MM.1S (cell line): ENCODE measurements at regions not wholly inside any gene's neighbourhood (a gene's known extent, or its start where the extent isn't known, plus 50 kb on each side); places are given as distances from the start of the nearest gene placed in this dataset.
"Not testable (repeated sequence)": the region's sequence is repeated elsewhere in the genome, so short reads cannot be mapped to it uniquely, and the experiment has no call there.

Source experiments
- DNase-seq: peaks from one replicate; pipeline ENCODE4 v3.0.0-alpha.2; 2015
- H2AFZ ChIP-seq: fragments of 300-600 bp; sonication (generic); 2 replicates; pipeline ENCODE4 v1.6.0; 2016; ENCODE audit warnings: antibody characterized with exemption, low read length
- H3F3A ChIP-seq: fragments of 300-600 bp; sonication (generic); 2 replicates; pipeline ENCODE4 v1.6.1; 2016; ENCODE audit warnings: mild to moderate bottlenecking, antibody characterized with exemption, low read length, moderate library complexity, mixed read lengths; ENCODE audit not compliant: insufficient read depth
- H3K27ac ChIP-seq: fragments of 300-600 bp; sonication (generic); 2 replicates; pipeline ENCODE4 v1.5.1; 2016; ENCODE audit warnings: mild to moderate bottlenecking, low read length
- H3K27me3 ChIP-seq: fragments of 300-600 bp; sonication (generic); replicated peaks from 2 replicates; pipeline ENCODE4 v1.6.0; 2016; ENCODE audit warnings: low read length; ENCODE audit not compliant: insufficient read depth
- H3K36me3 ChIP-seq: fragments of 300-600 bp; sonication (generic); replicated peaks from 2 replicates; pipeline ENCODE4 v1.6.1; 2016; ENCODE audit warnings: mild to moderate bottlenecking, low read length, mixed read lengths; ENCODE audit not compliant: insufficient read depth
- H3K4me1 ChIP-seq: fragments of 300-600 bp; sonication (generic); 2 replicates; pipeline ENCODE4 v1.6.1; 2016; ENCODE audit warnings: low read length, mixed read lengths
- H3K4me2 ChIP-seq: fragments of 300-600 bp; sonication (generic); 2 replicates; pipeline ENCODE4 v1.6.0; 2016; ENCODE audit warnings: low read depth, low read length
- H3K4me3 ChIP-seq: fragments of 300-600 bp; sonication (generic); 2 replicates; pipeline ENCODE4 v1.5.1; 2016; ENCODE audit warnings: low read length, mixed read lengths
- H3K79me2 ChIP-seq: fragments of 300-600 bp; sonication (generic); 2 replicates; pipeline ENCODE4 v1.6.1; 2016; ENCODE audit warnings: mixed run types, low read length, mixed read lengths
- H3K9ac ChIP-seq: fragments of 300-600 bp; sonication (generic); 2 replicates; pipeline ENCODE4 v1.6.1; 2016; ENCODE audit warnings: low read length, mixed read lengths
- H3K9me2 ChIP-seq: fragments of 300-600 bp; sonication (generic); replicated peaks from 2 replicates; pipeline ENCODE4 v1.6.1; 2016; ENCODE audit warnings: mild to moderate bottlenecking, low read length, mixed read lengths; ENCODE audit not compliant: insufficient read depth
- H3K9me3 ChIP-seq: fragments of 300-600 bp; sonication (generic); replicated peaks from 2 replicates; pipeline ENCODE4 v1.6.1; 2016; ENCODE audit warnings: mild to moderate bottlenecking, low read length, mixed read lengths; ENCODE audit not compliant: insufficient read depth
- H4K20me1 ChIP-seq: fragments of 300-600 bp; sonication (generic); 2 replicates; pipeline ENCODE4 v1.6.1; 2016; ENCODE audit warnings: mild to moderate bottlenecking, low read length, moderate library complexity, mixed read lengths; ENCODE audit not compliant: insufficient read depth
- EZH2 ChIP-seq: fragments of 300-600 bp; sonication (generic); optimal IDR thresholded peaks from 2 replicates; pipeline ENCODE3; 2017; ENCODE audit warnings: low read depth, mild to moderate bottlenecking, antibody characterized with exemption, low read length, mixed read lengths
- EZH2phosphoT487 ChIP-seq: fragments of 300-600 bp; sonication (generic); IDR thresholded peaks from 2 replicates; pipeline ENCODE4 v1.6.1; 2018; ENCODE audit warnings: antibody characterized with exemption, low read length
- TF ChIP-seq, protein P1 (sequence below): fragments of 300-600 bp; sonication (generic); IDR thresholded peaks from 2 replicates; pipeline ENCODE4 v1.5.1; 2016; ENCODE audit warnings: antibody characterized with exemption, low read length, mixed read lengths

DNA sequence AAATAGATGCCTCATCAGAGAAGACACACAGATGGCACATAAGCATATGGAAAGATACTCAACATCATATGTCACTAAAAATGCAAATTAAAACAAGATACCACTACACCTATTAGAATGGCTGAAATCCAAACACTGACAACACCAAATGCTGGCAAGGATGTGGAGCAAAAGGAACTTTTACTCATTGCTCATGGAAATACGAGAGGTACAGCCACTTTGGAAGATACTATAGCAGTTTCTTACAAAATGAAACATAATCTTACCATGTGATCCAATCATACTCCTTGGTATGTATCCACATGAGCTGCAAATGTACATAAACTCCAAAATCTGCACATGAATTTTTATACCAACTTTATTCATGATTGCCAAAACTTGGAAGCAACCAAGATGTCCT is 246.0 kb upstream of the ARHGAP42 start:
- H3F3A ChIP-seq, result no peaks in the 10 kb centered on the region
- no peaks in the 10 kb centered on the region for H3K36me3 ChIP-seq
- H3K4me1 ChIP-seq, result no peaks in the 10 kb centered on the region
- H2AFZ ChIP-seq, result no peak overlapping the region
- H3K27ac ChIP-seq, result no peak overlapping the region
- H4K20me1 ChIP-seq, result no peaks in the 10 kb centered on the region
- no peak for TF ChIP-seq EZH2
- H3K4me3 ChIP-seq, result no peak overlapping the region
- no peaks in the 10 kb centered on the region for H3K79me2 ChIP-seq
- H3K4me2 ChIP-seq, result no peak overlapping the region
- no peaks in the 10 kb centered on the region for H3K27me3 ChIP-seq
- DNase-seq, result no peak
- H3K9me2 ChIP-seq, result no peaks in the 10 kb centered on the region
- no peaks in the 10 kb centered on the region for H3K9me3 ChIP-seq
- H3K9ac ChIP-seq, result no peak overlapping the region

DNA sequence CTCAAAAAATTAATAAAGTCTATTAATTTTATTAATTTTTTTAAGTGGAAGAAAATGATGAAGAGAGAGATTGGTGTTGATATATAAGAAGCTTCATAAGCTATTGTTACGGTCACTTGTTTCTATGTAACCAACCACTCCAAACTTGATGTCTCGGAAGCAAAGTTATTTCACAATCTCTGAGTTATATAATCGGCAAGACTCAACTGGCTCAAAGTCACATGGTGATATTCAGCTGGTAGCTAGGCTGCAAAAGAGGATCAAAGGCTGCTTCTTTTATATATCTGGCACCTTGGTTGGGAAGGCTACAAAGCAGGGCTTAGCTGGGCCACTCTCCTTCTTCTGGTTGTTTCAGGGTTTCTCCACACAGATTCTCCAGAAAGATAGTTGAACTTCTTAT is 245.1 kb upstream of the ARHGAP42 start:
- no peaks in the 10 kb centered on the region for H3F3A ChIP-seq
- no peaks in the 10 kb centered on the region for H3K79me2 ChIP-seq
- H3K4me3 ChIP-seq, result no peak overlapping the region
- no peaks in the 10 kb centered on the region for H4K20me1 ChIP-seq
- DNase-seq, result no peak
- H3K27ac ChIP-seq, result no peak overlapping the region
- H2AFZ ChIP-seq, result no peak overlapping the region
- H3K9me3 ChIP-seq, result no peaks in the 10 kb centered on the region
- TF ChIP-seq EZH2 (no peak), EZH2phosphoT487 (no peak)
- TF ChIP-seq, protein P1, sequence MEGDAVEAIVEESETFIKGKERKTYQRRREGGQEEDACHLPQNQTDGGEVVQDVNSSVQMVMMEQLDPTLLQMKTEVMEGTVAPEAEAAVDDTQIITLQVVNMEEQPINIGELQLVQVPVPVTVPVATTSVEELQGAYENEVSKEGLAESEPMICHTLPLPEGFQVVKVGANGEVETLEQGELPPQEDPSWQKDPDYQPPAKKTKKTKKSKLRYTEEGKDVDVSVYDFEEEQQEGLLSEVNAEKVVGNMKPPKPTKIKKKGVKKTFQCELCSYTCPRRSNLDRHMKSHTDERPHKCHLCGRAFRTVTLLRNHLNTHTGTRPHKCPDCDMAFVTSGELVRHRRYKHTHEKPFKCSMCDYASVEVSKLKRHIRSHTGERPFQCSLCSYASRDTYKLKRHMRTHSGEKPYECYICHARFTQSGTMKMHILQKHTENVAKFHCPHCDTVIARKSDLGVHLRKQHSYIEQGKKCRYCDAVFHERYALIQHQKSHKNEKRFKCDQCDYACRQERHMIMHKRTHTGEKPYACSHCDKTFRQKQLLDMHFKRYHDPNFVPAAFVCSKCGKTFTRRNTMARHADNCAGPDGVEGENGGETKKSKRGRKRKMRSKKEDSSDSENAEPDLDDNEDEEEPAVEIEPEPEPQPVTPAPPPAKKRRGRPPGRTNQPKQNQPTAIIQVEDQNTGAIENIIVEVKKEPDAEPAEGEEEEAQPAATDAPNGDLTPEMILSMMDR, result no peak
- H3K4me2 ChIP-seq, result no peak overlapping the region
- H3K4me1 ChIP-seq, result no peaks in the 10 kb centered on the region
- no peaks in the 10 kb centered on the region for H3K36me3 ChIP-seq
- no peaks in the 10 kb centered on the region for H3K9me2 ChIP-seq
- no peak overlapping the region for H3K9ac ChIP-seq
- H3K27me3 ChIP-seq, result no peaks in the 10 kb centered on the region

DNA sequence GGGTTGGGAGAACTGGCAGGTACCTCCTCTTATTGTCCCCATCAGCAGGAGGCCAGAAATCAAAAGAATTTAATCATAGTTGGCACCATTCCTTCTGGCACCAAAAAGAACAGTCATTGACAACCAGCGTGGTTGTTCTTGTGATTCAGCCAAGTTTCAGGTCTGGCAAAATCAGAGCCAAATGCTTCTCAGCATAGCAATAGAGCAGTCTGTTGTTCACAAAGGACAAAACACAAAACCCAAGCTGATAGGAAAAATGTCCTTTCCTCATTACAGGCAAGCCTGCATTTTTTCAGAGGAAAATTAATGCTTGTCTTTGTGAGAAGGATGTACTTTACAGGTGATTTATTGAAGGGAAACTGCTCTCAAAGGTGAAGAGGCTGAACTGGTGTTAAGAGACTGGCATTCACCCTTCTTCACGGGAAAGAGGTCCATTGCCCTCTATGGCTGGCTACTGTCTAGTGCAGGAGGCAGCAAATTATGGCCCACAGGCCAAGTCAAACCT is 241.8 kb upstream of the ARHGAP42 start:
- Histone ChIP-seq H3K4me2 (no peak overlapping the region), H3K4me1 (no peaks in the 10 kb centered on the region), H3K9me3 (no peaks in the 10 kb centered on the region), H3K27me3 (no peaks in the 10 kb centered on the region), H3K79me2 (no peaks in the 10 kb centered on the region), H3K36me3 (no peaks in the 10 kb centered on the region), H3K9me2 (no peaks in the 10 kb centered on the region), H2AFZ (no peak overlapping the region), H3K27ac (no peak overlapping the region), H3K4me3 (no peak overlapping the region), H3K9ac (no peak overlapping the region), H4K20me1 (no peaks in the 10 kb centered on the region), H3F3A (no peaks in the 10 kb centered on the region)
- DNase-seq, result no peak
- TF ChIP-seq, protein P1, result no peak
- no peak for TF ChIP-seq EZH2phosphoT487
- TF ChIP-seq EZH2, result no peak

DNA sequence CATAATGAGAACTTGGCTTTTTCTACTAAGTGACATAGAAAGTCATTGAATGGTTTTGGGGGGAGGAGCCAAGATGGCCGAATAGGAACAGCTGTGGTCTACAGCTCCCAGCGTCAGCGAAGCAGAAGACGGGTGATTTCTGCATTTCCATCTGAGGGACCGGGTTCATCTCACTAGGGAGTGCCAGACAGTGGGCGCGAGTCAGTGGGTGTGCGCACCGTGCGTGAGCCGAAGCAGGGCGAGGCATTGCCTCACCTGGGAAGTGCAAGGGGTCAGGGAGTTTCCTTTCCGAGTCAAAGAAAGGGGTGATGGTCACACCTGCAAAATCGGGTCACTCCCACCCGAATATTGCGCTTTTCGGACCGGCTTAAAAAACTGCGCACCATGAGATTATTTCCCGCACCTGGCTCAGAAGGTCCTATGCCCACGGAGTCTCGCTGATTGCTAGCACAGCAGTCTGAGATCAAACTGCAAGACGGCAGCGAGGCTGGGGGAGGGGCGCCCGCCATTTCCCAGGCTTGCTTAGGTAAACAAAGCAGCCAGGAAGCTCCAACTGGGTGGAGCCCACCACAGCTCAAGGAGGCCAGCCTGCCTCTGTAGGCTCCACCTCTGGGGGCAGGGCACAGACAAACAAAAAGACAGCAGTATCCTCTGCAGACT is 235.2 kb upstream of the ARHGAP42 start:
- H3K9me3 ChIP-seq, H2AFZ ChIP-seq, H3K27ac ChIP-seq, H3K9me2 ChIP-seq, H3K36me3 ChIP-seq, H3K4me3 ChIP-seq, H3K27me3 ChIP-seq, H3K79me2 ChIP-seq, H3K4me2 ChIP-seq, H3K9ac ChIP-seq, DNase-seq, H3F3A ChIP-seq, H3K4me1 ChIP-seq, H4K20me1 ChIP-seq: not testable (repeated sequence)
